Neuronal stem cell (in vitro differentiated cells): ENCODE measurements at regions not wholly inside any gene's neighbourhood (a gene's known extent, or its start where the extent isn't known, plus 50 kb on each side); places are given as distances from the start of the nearest gene placed in this dataset.

Experiments
- DNase-seq: peaks from one replicate; pipeline ENCODE4 v3.0.0-alpha.2; 2013; ENCODE audit warnings: low spot score
- H2AFZ ChIP-seq: one replicate; pipeline ENCODE4 v1.6.1; 2013; ENCODE audit warnings: mild to moderate bottlenecking, low read length, inconsistent platforms
- H2AK5ac ChIP-seq: 2 replicates; pipeline ENCODE4 v1.6.1; 2013; ENCODE audit warnings: low read depth, mild to moderate bottlenecking, inconsistent platforms, low read length, moderate library complexity, mixed read lengths
- H2BK120ac ChIP-seq: 2 replicates; pipeline ENCODE4 v1.6.1; 2013; ENCODE audit warnings: low read depth, mild to moderate bottlenecking, inconsistent platforms, low read length, moderate library complexity, mixed read lengths
- H2BK12ac ChIP-seq: one replicate; pipeline ENCODE4 v1.6.1; 2013; ENCODE audit warnings: low read length, inconsistent platforms
- H2BK15ac ChIP-seq: 2 replicates; pipeline ENCODE4 v1.6.1; 2013; ENCODE audit warnings: mild to moderate bottlenecking, low read length, inconsistent platforms, mixed read lengths
- H2BK5ac ChIP-seq: one replicate; pipeline ENCODE4 v1.6.1; 2013; ENCODE audit warnings: inconsistent platforms, mild to moderate bottlenecking, low read length, moderate library complexity
- H3K14ac ChIP-seq: one replicate; pipeline ENCODE4 v1.6.1; 2013; ENCODE audit warnings: low read length, inconsistent platforms
- H3K18ac ChIP-seq: 2 replicates; pipeline ENCODE4 v1.6.1; 2013; ENCODE audit warnings: low read length, inconsistent platforms
- H3K23ac ChIP-seq: 2 replicates; pipeline ENCODE4 v1.6.1; 2013; ENCODE audit warnings: low read depth, mild to moderate bottlenecking, mixed read lengths, low read length, inconsistent platforms; ENCODE audit not compliant: poor library complexity
- H3K27ac ChIP-seq: replicated peaks from 3 replicates; pipeline ENCODE4 v1.5.1; 2013; ENCODE audit warnings: low read length, inconsistent platforms
- H3K27me3 ChIP-seq, 3 experiments: 2 replicates each; pipeline ENCODE4 v1.6.1; 2013; ENCODE audit warnings: low read length in 3 of 3, mild to moderate bottlenecking in 2 of 3, inconsistent platforms in 1 of 3, low read depth in 1 of 3, mixed read lengths in 1 of 3, moderate library complexity in 1 of 3; ENCODE audit not compliant: control insufficient read depth in 3 of 3, insufficient read depth in 3 of 3
- H3K36me3 ChIP-seq, 2 donors: replicated peaks in 1 of 2; 2 replicates each; pipeline ENCODE4 v1.6.1; 2013; ENCODE audit warnings: low read length in 2 of 2; ENCODE audit not compliant: control insufficient read depth in 2 of 2, insufficient read depth in 2 of 2
- H3K4ac ChIP-seq: 2 replicates; pipeline ENCODE4 v1.6.1; 2013; ENCODE audit warnings: inconsistent platforms, mild to moderate bottlenecking, low read length, moderate library complexity
- H3K4me1 ChIP-seq, 2 donors: 1 replicate in 1 of 2; 2 replicates in 1 of 2; pipeline ENCODE4 v1.6.1; 2013; ENCODE audit warnings: low read length in 2 of 2, low read depth in 1 of 2; ENCODE audit not compliant: control insufficient read depth in 2 of 2, insufficient read depth in 1 of 2
- H3K4me2 ChIP-seq: one replicate; pipeline ENCODE4 v1.6.1; 2013; ENCODE audit warnings: mild to moderate bottlenecking, low read length, inconsistent platforms; ENCODE audit not compliant: insufficient read depth, poor library complexity, severe bottlenecking
- H3K4me3 ChIP-seq, 2 donors: 2 replicates each; pipeline ENCODE4 v1.5.1; 2013; ENCODE audit warnings: low read length in 2 of 2, mild to moderate bottlenecking in 2 of 2, inconsistent platforms in 1 of 2, moderate library complexity in 1 of 2
- H3K79me1 ChIP-seq: one replicate; pipeline ENCODE4 v1.6.1; 2013; ENCODE audit warnings: low read depth, mild to moderate bottlenecking, inconsistent platforms, low read length, moderate library complexity
- H3K9ac ChIP-seq: one replicate; pipeline ENCODE4 v1.6.1; 2013; ENCODE audit warnings: mild to moderate bottlenecking, low read depth, low read length, inconsistent platforms; ENCODE audit not compliant: poor library complexity
- H3K9me3 ChIP-seq, 2 donors: replicated peaks in 1 of 2; 2 replicates each; pipeline versions ENCODE3 to v1.6.1; 2013; ENCODE audit warnings: low read length in 2 of 2, mild to moderate bottlenecking in 2 of 2, inconsistent platforms in 1 of 2, low read depth in 1 of 2, mixed read lengths in 1 of 2, moderate library complexity in 1 of 2; ENCODE audit not compliant: control insufficient read depth in 2 of 2, insufficient read depth in 1 of 2
- H4K8ac ChIP-seq: one replicate; pipeline ENCODE4 v1.6.1; 2013; ENCODE audit warnings: low read depth, mild to moderate bottlenecking, inconsistent platforms, low read length, moderate library complexity
- H4K91ac ChIP-seq: one replicate; pipeline ENCODE4 v1.6.1; 2013; ENCODE audit warnings: low read length, low read depth, mild to moderate bottlenecking, inconsistent platforms; ENCODE audit not compliant: poor library complexity
- WGBS, 2 donors: extraction: QIAGEN DNeasy Blood & Tissue Kit; methylation state at CpG; one replicate each; pipeline ENCODE4 v1.1.7; 2013; ENCODE audit warnings: missing lambda C conversion rate in 2 of 2, mixed read lengths in 1 of 2; ENCODE audit not compliant: insufficient read length in 2 of 2, insufficient replicate concordance in 1 of 2; ENCODE audit errors: extremely low coverage in 2 of 2; 5-methylcytosine and 5-hydroxymethylcytosine counted together

DNA sequence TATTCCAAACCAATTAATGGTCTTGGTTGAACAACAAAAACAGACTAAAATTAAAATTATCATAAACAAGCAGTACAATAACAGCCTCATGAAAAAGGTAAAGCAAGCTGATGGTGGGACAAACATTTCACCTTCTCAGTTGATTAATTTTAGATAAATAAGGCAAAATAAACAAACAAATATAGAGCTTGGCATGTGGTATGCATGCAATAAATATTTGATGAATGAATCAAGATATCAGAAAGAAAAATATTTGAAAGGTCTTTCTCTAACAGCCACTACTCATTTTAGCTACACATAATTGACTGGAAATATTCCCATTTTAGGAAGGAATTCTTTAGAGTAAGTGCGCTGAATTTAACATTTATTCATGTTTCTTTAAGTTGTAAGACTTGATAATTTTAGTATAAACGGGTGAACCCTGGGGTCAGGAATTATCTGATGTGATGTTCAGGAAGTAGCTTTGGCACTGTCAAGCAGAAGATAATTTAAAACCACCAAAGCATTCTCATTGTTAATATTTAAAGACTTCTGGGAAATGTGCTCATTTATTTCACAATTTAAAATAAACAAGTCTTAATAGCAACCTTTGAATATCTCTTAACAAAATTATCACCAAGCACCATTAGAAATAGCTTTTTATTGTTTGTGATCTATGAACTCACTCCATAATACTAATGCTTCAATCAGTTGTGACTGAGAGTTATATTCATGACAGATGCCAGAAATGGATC, 372.3 kb upstream of the TGFBR2 start:
- Histone ChIP-seq H2BK15ac (no peak overlapping the region), H3K18ac (no peak overlapping the region), H3K27ac (no peak overlapping the region), H3K4me2 (no peak overlapping the region), H4K8ac (no peak overlapping the region), H3K4me1 (peaks cover 0 to 5% of the 10 kb centered on the region in 2 donors), H2AFZ (no peak overlapping the region), H2BK5ac (no peak overlapping the region), H3K27me3 (no peaks in the 10 kb centered on the region), H3K4me3 (no peak overlapping the region), H3K23ac (no peak overlapping the region), H2BK12ac (no peak overlapping the region), H2BK120ac (no peak overlapping the region), H4K91ac (no peak overlapping the region), H3K4ac (no peak overlapping the region), H2AK5ac (no peak overlapping the region), H3K9me3 (peaks cover 0 to 6% of the 10 kb centered on the region in 2 donors), H3K14ac (no peak overlapping the region), H3K79me1 (no peaks in the 10 kb centered on the region), H3K9ac (no peak overlapping the region), H3K36me3 (no peaks in the 10 kb centered on the region)
- DNase-seq = no peak
- WGBS, 2 donors = no CpG with 5 or more reads among the region's 2 CpGs

GRCh38 chr3:30236011-30236410, 370.4 kb upstream of the TGFBR2 start:
- H3K79me1 ChIP-seq = no peaks in the 10 kb centered on the region
- H3K4me2 ChIP-seq = no peak overlapping the region
- no CpG with 5 or more reads among the region's 3 CpGs for WGBS, 2 donors
- H2AFZ ChIP-seq = no peak overlapping the region
- H2BK15ac ChIP-seq = no peak overlapping the region
- H3K9me3 ChIP-seq = peaks cover 0 to 6% of the 10 kb centered on the region in 2 donors
- no peak for DNase-seq
- no peaks in the 10 kb centered on the region for H3K27me3 ChIP-seq
- peaks cover 0 to 5% of the 10 kb centered on the region in 2 donors for H3K4me1 ChIP-seq
- H4K91ac ChIP-seq = no peak overlapping the region
- no peak overlapping the region for H2AK5ac ChIP-seq
- no peak overlapping the region for H2BK12ac ChIP-seq
- no peak overlapping the region for H3K27ac ChIP-seq
- H3K9ac ChIP-seq = no peak overlapping the region
- H2BK5ac ChIP-seq = no peak overlapping the region
- H2BK120ac ChIP-seq = no peak overlapping the region
- no peak overlapping the region for H3K23ac ChIP-seq
- H3K18ac ChIP-seq = no peak overlapping the region
- H3K36me3 ChIP-seq = no peaks in the 10 kb centered on the region
- H4K8ac ChIP-seq = no peak overlapping the region
- no peak overlapping the region for H3K14ac ChIP-seq
- no peak overlapping the region for H3K4ac ChIP-seq
- H3K4me3 ChIP-seq = no peak overlapping the region

- Histone ChIP-seq H2AK5ac (no peak overlapping the region), H4K8ac (no peak overlapping the region), H3K36me3 (no peaks in the 10 kb centered on the region), H3K9me3 (peaks cover 0 to 6% of the 10 kb centered on the region in 2 donors), H3K9ac (no peak overlapping the region), H3K27ac (no peak overlapping the region), H2BK12ac (no peak overlapping the region), H3K27me3 (no peaks in the 10 kb centered on the region), H3K14ac (no peak overlapping the region), H2AFZ (no peak overlapping the region), H3K4me2 (no peak overlapping the region), H3K4me3 (no peak overlapping the region), H3K4me1 (peaks cover 0 to 5% of the 10 kb centered on the region in 2 donors), H3K18ac (no peak overlapping the region), H4K91ac (no peak overlapping the region), H3K79me1 (no peaks in the 10 kb centered on the region), H3K4ac (no peak overlapping the region), H2BK120ac (no peak overlapping the region), H2BK5ac (no peak overlapping the region), H2BK15ac (no peak overlapping the region), H3K23ac (no peak overlapping the region)
- no peak for DNase-seq
- WGBS, 2 donors = no CpG with 5 or more reads among the region's 4 CpGs
Measured at GRCh38 chr3:30241721-30242120, 364.7 kb upstream of the TGFBR2 start.

GRCh38 chr3:30245858-30246622, 360.4 kb upstream of the TGFBR2 start:
- no peak overlapping the region for H2BK5ac ChIP-seq

More at GRCh38 chr3:30245858-30246622, 360.4 kb upstream of the TGFBR2 start:
- Histone ChIP-seq H3K18ac (no peak overlapping the region), H3K27me3 (no peaks in the 10 kb centered on the region), H3K23ac (no peak overlapping the region), H2BK120ac (no peak overlapping the region), H3K79me1 (no peaks in the 10 kb centered on the region), H2BK15ac (no peak overlapping the region), H2AFZ (peak overlapping the region; percentile 71), H3K27ac (no peak overlapping the region), H3K4me1 (peaks cover 0 to 5% of the 10 kb centered on the region in 2 donors), H4K8ac (no peak overlapping the region), H4K91ac (no peak overlapping the region), H2BK12ac (no peak overlapping the region), H3K4me3 (no peak overlapping the region), H3K9ac (no peak overlapping the region), H3K36me3 (no peaks in the 10 kb centered on the region), H3K4me2 (no peak overlapping the region), H3K14ac (no peak overlapping the region), H3K4ac (no peak overlapping the region), H2AK5ac (no peak overlapping the region), H3K9me3 (no peaks in the 10 kb centered on the region)
- DNase-seq = no peak
- WGBS, 2 donors = 100% methylated on average over 1 of the region's 9 CpGs; no CpG with 5 or more reads in 1 of the 2 donors
